Upper lobe of left lung (tissue), 6 donors: ENCODE measurements at regions not wholly inside any gene's neighbourhood (a gene's known extent, or its start where the extent isn't known, plus 50 kb on each side); places are given as distances from the start of the nearest gene placed in this dataset.
"Not testable (repeated sequence)": the region's sequence is repeated elsewhere in the genome, so short reads cannot be mapped to it uniquely, and the experiment has no call there.

ENCODE experiments used
- ATAC-seq, 2 donors: fragments of 200-7000 bp; cut with Tn5 transposase; one replicate each; pipeline ENCODE4 v1.9.1; 2022; ENCODE audit warnings: mild to moderate bottlenecking in 2 of 2, moderate library complexity in 2 of 2; ENCODE audit not compliant: low FRiP score in 2 of 2
- DNase-seq, 2 donors: peaks; one replicate each; pipeline ENCODE4 v3.0.0-alpha.2; 2019 to 2020
- H3K27ac ChIP-seq, 4 donors: fragments of 200-600 bp; sonication (generic); one replicate each; pipeline ENCODE4 v1.5.1; 2016 to 2019
- H3K27me3 ChIP-seq, 4 donors: fragments of 200-600 bp; sonication (generic); one replicate each; pipeline ENCODE4 v1.5.1; 2017 to 2019
- H3K36me3 ChIP-seq, 4 donors: fragments of 200-600 bp; sonication (generic); one replicate each; pipeline ENCODE4 v1.5.1; 2016 to 2019
- H3K4me1 ChIP-seq, 4 donors: fragments of 200-600 bp; sonication (generic); one replicate each; pipeline ENCODE4 v1.5.1; 2018 to 2019
- H3K4me3 ChIP-seq, 4 donors: fragments of 200-600 bp; sonication (generic); one replicate each; pipeline ENCODE4 v1.5.1; 2017 to 2019; ENCODE audit warnings: mild to moderate bottlenecking in 2 of 4, moderate library complexity in 1 of 4
- H3K9me3 ChIP-seq, 4 donors: fragments of 200-600 bp; sonication (generic); one replicate each; pipeline ENCODE4 v1.5.1; 2018 to 2019
- CTCF ChIP-seq, 6 experiments: fragments of 450-650 bp in 4 of 6; fragments of 200-600 bp in 2 of 6; sonication (generic) in 2 of 6; IDR thresholded peaks; one replicate each; pipeline ENCODE4 v1.5.1; 2016 to 2019; ENCODE audit warnings: antibody characterized with exemption in 6 of 6
- EP300 ChIP-seq, 4 donors: sonication (generic); formaldehyde crosslinking; IDR thresholded peaks; one replicate each; pipeline ENCODE4 v1.5.1; 2017; ENCODE audit warnings: antibody characterized with exemption in 4 of 4, control low read depth in 2 of 4
- POLR2A ChIP-seq, 4 donors: fragments of 450-650 bp; IDR thresholded peaks; one replicate each; pipeline ENCODE4 v1.5.1; 2016 to 2017; ENCODE audit warnings: antibody characterized with exemption in 4 of 4, mild to moderate bottlenecking in 2 of 4
- POLR2AphosphoS5 ChIP-seq, 2 donors: sonication (generic); formaldehyde crosslinking; IDR thresholded peaks; one replicate each; pipeline ENCODE4 v1.5.1; 2017; ENCODE audit warnings: antibody characterized with exemption in 2 of 2
- WGBS, 2 donors: methylation state at CpG; one replicate each; pipeline ENCODE4 v1.1.5; 2017 to 2018; 5-methylcytosine and 5-hydroxymethylcytosine counted together
- donor health status: DM: no; HTN: no; CAD: no; lungs with moderate emphysema.
- donor health status: DM: no; HTN: yes; CAD: no; lungs with severe emphysema.

GRCh38 chr10:30550967-30551815 is 78.4 kb downstream of the LYZL2 start:
- Histone ChIP-seq H3K4me1 (peaks cover 16 to 35% (median 23%) of the 10 kb centered on the region in 4 donors), H3K4me3 (no peak overlapping the region), H3K27ac (peak overlapping the region in 1 of 4 donors; percentile 26), H3K9me3 (no peaks in the 10 kb centered on the region), H3K27me3 (no peaks in the 10 kb centered on the region), H3K36me3 (no peaks in the 10 kb centered on the region)
- DNase-seq (no peak), ATAC-seq (no peak)
- WGBS, 2 donors: 76 to 79% methylated on average over 10 of the region's 10 CpGs
- TF ChIP-seq POLR2A (IDR thresholded peaks at IDR 0.05) (no peak), EP300 (IDR thresholded peaks at IDR 0.05) (no peak), CTCF (IDR thresholded peaks at IDR 0.05) (no peak), POLR2AphosphoS5 (IDR thresholded peaks at IDR 0.05) (no peak)

- not testable (repeated sequence) for DNase-seq, H3K27me3 ChIP-seq, H3K4me3 ChIP-seq, H3K9me3 ChIP-seq, ATAC-seq, H3K36me3 ChIP-seq
- WGBS, 2 donors: 85 to 87% methylated on average over 6 of the region's 6 CpGs
- H3K4me1 ChIP-seq: peaks cover 8 to 22% (median 11%) of the 10 kb centered on the region in 4 donors
- H3K27ac ChIP-seq: peak overlapping the region in 3 of 4 donors; percentile 31 to 56 (median 34)
These were observed 80.3 kb downstream of the LYZL2 start for GRCh38 chr10:30549134-30549687.

GRCh38 chr10:30546511-30546910 is 83.0 kb downstream of the LYZL2 start:
- TF ChIP-seq POLR2AphosphoS5 (IDR thresholded peaks at IDR 0.05) (no peak), POLR2A (IDR thresholded peaks at IDR 0.05) (no peak), EP300 (IDR thresholded peaks at IDR 0.05) (no peak), CTCF (IDR thresholded peaks at IDR 0.05) (no peak)
- Histone ChIP-seq H3K4me3 (no peak overlapping the region), H3K27me3 (no peaks in the 10 kb centered on the region), H3K9me3 (no peaks in the 10 kb centered on the region), H3K4me1 (peaks cover 0 to 15% (median 3%) of the 10 kb centered on the region in 4 donors), H3K27ac (no peak overlapping the region), H3K36me3 (no peaks in the 10 kb centered on the region)
- DNase-seq (no peak), ATAC-seq (no peak)
- 73 to 85% methylated on average over 9 of the region's 9 CpGs for WGBS, 2 donors

- TF ChIP-seq EP300 (IDR thresholded peaks at IDR 0.05) (no peak), POLR2AphosphoS5 (IDR thresholded peaks at IDR 0.05) (no peak), POLR2A (IDR thresholded peaks at IDR 0.05) (no peak)
- Histone ChIP-seq H3K4me3 (no peak overlapping the region), H3K27me3 (no peaks in the 10 kb centered on the region), H3K4me1 (peaks cover 9 to 19% (median 11%) of the 10 kb centered on the region in 4 donors), H3K27ac (peak overlapping the region in 3 of 4 donors; percentile 22 to 73 (median 58)), H3K9me3 (no peaks in the 10 kb centered on the region), H3K36me3 (no peaks in the 10 kb centered on the region)
- WGBS, 2 donors: 85 to 92% methylated on average over 3 of the region's 3 CpGs
- ATAC-seq: peak in 1 of 2 donors; percentile 28
- DNase-seq: no peak
These were observed 86.7 kb downstream of the LYZL2 start for GRCh38 chr10:30542895-30543288.

GRCh38 chr10:30542001-30542894 is 87.3 kb downstream of the LYZL2 start:
- Histone ChIP-seq H3K4me1 (peaks cover 13 to 26% (median 16%) of the 10 kb centered on the region in 4 donors), H3K4me3 (no peak overlapping the region), H3K9me3 (no peaks in the 10 kb centered on the region), H3K36me3 (no peaks in the 10 kb centered on the region), H3K27ac (peak overlapping the region; percentile 22 to 73 (median 54)), H3K27me3 (no peaks in the 10 kb centered on the region)
- DNase-seq (peak in 1 of 2 donors; percentile 34), ATAC-seq (peak; percentile 43 to 75)
- TF ChIP-seq POLR2A (IDR thresholded peaks at IDR 0.05) (peak in 1 of 4 donors; percentile 28), EP300 (IDR thresholded peaks at IDR 0.05) (peak in 1 of 4 donors; percentile 2), POLR2AphosphoS5 (IDR thresholded peaks at IDR 0.05) (peak in 1 of 2 donors; percentile 40), CTCF (IDR thresholded peaks at IDR 0.05) (no peak)
- 39 to 51% methylated on average over 14 of the region's 14 CpGs for WGBS, 2 donors
